Endothelial cell of umbilical vein (primary cell): ENCODE measurements at regions not wholly inside any gene's neighbourhood (a gene's known extent, or its start where the extent isn't known, plus 50 kb on each side); places are given as distances from the start of the nearest gene placed in this dataset.

ENCODE experiments used
- BruUV-seq: library from RNA; stranded (reverse); fragments of 400-500 nt; replicated peaks from 2 replicates; lab custom pipeline; 2021; lab: Mats Ljungman, UMichigan
- CTCF ChIA-PET: fragments of 300-600, 350-600 bp; sonication (Branson Sonifier 250); formaldehyde crosslinking; loops from one replicate; lab custom pipeline; 2021; ENCODE audit warnings: antibody characterized with exemption, inconsistent platforms; lab: Charles Lee
- POLR2A ChIA-PET: fragments of 300-600, 350-600 bp; sonication (Branson Sonifier 250); formaldehyde crosslinking; loops from one replicate; lab custom pipeline; 2021; ENCODE audit warnings: antibody characterized with exemption, inconsistent platforms; lab: Charles Lee
- DNase-seq: peaks from one replicate; pipeline ENCODE4 v3.0.0-alpha.2; 2011; ENCODE audit warnings: low read depth, low spot score
- FAIRE-seq: peaks from 2 replicates; lab custom pipeline; 2011; peaks lifted over from hg19 to GRCh38; lab: Jason Lieb, UNC
- H2AFZ ChIP-seq: 2 replicates; pipeline ENCODE4 v1.6.0; 2012; ENCODE audit warnings: low read depth, low read length, control low read depth, inconsistent platforms
- H3K27ac ChIP-seq: 2 replicates; pipeline ENCODE4 v1.5.1; 2011; ENCODE audit warnings: low read depth, mild to moderate bottlenecking, control low read depth, low read length, moderate library complexity; ENCODE audit not compliant: insufficient read depth
- H3K27me3 ChIP-seq, 2 experiments: 2 replicates each; pipeline versions ENCODE4 v1.6.0 to v1.6.1; 2011; ENCODE audit warnings: low read length in 2 of 2, mixed read lengths in 1 of 2; ENCODE audit not compliant: control insufficient read depth in 2 of 2, insufficient read depth in 2 of 2
- H3K36me3 ChIP-seq, 2 experiments: 2 replicates in 1 of 2; 3 replicates in 1 of 2; pipeline ENCODE4 v1.5.1; 2011; ENCODE audit warnings: low read length in 2 of 2, mild to moderate bottlenecking in 1 of 2, moderate library complexity in 1 of 2; ENCODE audit not compliant: control insufficient read depth in 2 of 2, insufficient read depth in 2 of 2; ENCODE audit errors: extremely low read depth in 1 of 2
- H3K4me1 ChIP-seq: 3 replicates; pipeline ENCODE4 v1.5.1; 2011; ENCODE audit warnings: mild to moderate bottlenecking, low read length; ENCODE audit not compliant: control insufficient read depth, insufficient read depth; ENCODE audit errors: extremely low read depth
- H3K4me2 ChIP-seq: 2 replicates; pipeline ENCODE4 v1.6.1; 2011; ENCODE audit warnings: low read length, control low read depth, mixed read lengths; ENCODE audit not compliant: insufficient read depth
- H3K4me3 ChIP-seq, 3 experiments: fragments of 200-600 bp in 1 of 3; sonication (generic), shearing (Covaris generic) in 1 of 3; replicated peaks in 1 of 3; 2 replicates each; pipeline ENCODE4 v1.5.1; 2011 to 2016; ENCODE audit warnings: control low read depth in 3 of 3, low read length in 3 of 3, mild to moderate bottlenecking in 2 of 3, inconsistent platforms in 1 of 3, low read depth in 1 of 3, moderate library complexity in 1 of 3; ENCODE audit not compliant: insufficient read depth in 1 of 3
- H3K79me2 ChIP-seq: 2 replicates; pipeline ENCODE4 v1.6.0; 2012; ENCODE audit warnings: low read length, inconsistent platforms; ENCODE audit not compliant: control insufficient read depth, insufficient read depth
- H3K9ac ChIP-seq: replicated peaks from 2 replicates; pipeline ENCODE3; 2011; ENCODE audit warnings: low read length, control low read depth; ENCODE audit not compliant: insufficient read depth; ENCODE audit errors: extremely low read depth
- H3K9me1 ChIP-seq: replicated peaks from 3 replicates; pipeline ENCODE4 v1.6.0; 2011; ENCODE audit warnings: mild to moderate bottlenecking, low read length; ENCODE audit not compliant: control insufficient read depth, insufficient read depth; ENCODE audit errors: extremely low read depth
- H3K9me3 ChIP-seq: replicated peaks from 2 replicates; pipeline ENCODE4 v1.5.1; 2012; ENCODE audit warnings: low read length, inconsistent platforms; ENCODE audit not compliant: control insufficient read depth, insufficient read depth
- H4K20me1 ChIP-seq: replicated peaks from 2 replicates; pipeline ENCODE3; 2011; ENCODE audit warnings: mild to moderate bottlenecking, low read length; ENCODE audit not compliant: control insufficient read depth, insufficient read depth; ENCODE audit errors: extremely low read depth
- CTCF ChIP-seq, 2 donors: IDR thresholded peaks; 1 replicate in 1 of 2; 2 replicates in 1 of 2; pipeline ENCODE4 v1.5.1; 2011; ENCODE audit warnings: low read length in 2 of 2, mild to moderate bottlenecking in 2 of 2, moderate library complexity in 2 of 2, control low read depth in 1 of 2, inconsistent platforms in 1 of 2, low read depth in 1 of 2; ENCODE audit not compliant: insufficient read depth in 1 of 2; ENCODE audit errors: extremely low read depth in 1 of 2
- GATA2 ChIP-seq: IDR thresholded peaks from 2 replicates; pipeline ENCODE4 v1.7.0; 2011; ENCODE audit warnings: low read depth, mild to moderate bottlenecking, moderate library complexity, mixed read lengths, low read length; ENCODE audit not compliant: insufficient read length, insufficient read depth
- JUN ChIP-seq: IDR thresholded peaks from 2 replicates; pipeline ENCODE4 v1.6.1; 2011; ENCODE audit warnings: borderline replicate concordance, low read depth; ENCODE audit not compliant: insufficient read length, insufficient read depth
- MYC ChIP-seq: IDR thresholded peaks from one replicate; pipeline ENCODE4 v1.6.1; 2011; ENCODE audit warnings: mild to moderate bottlenecking, low read depth, low read length
- POLR2AphosphoS5 ChIP-seq: IDR thresholded peaks from 2 replicates; pipeline ENCODE4 v1.6.1; 2012; ENCODE audit warnings: low read depth, mild to moderate bottlenecking, control low read depth, low read length, moderate library complexity; ENCODE audit not compliant: insufficient read depth
- dilution Hi-C: fragments of 300-500 bp; cut with MboI; formaldehyde crosslinking; loops from one replicate; pipeline ENCODE4 v1.15.0; 2019; ENCODE audit warnings: low sequenced_read_pairs; ENCODE audit not compliant: extremely low pct_ligation_motif_present
- intact Hi-C: fragments of 100-400 bp; cut with micrococcal nuclease; formaldehyde crosslinking; loops from one replicate; pipeline ENCODE4 v1.10.0; 2022

DNA sequence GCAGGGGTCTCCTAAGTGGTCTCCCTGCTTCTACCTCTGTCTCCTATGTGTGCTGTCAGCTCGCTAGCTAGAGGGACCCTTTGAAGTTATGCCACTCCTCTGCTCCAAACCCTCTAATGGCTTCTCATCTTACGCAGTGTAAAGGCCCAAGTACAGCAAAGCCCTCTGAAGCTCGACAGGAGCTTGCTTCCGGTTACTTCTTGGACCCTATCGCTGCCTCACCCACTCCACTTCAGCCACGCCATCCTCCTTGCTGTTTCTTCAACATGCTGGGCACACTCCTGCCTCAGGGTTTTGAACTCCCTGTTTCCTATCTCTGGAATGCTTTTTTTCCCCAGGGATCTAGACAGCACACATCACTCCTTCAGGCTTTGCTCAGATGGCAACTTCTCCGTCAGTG is 102.3 kb upstream of the F3 start:
- H3K79me2 ChIP-seq: no peaks in the 10 kb centered on the region
- no peak overlapping the region for H3K4me3 ChIP-seq
- FAIRE-seq (no peak), DNase-seq (no peak)
- no peak overlapping the region for H2AFZ ChIP-seq
- ChIA-PET POLR2A (no interaction called here), CTCF (no interaction called here)
- no TSS peak for BruUV-seq
- H3K4me2 ChIP-seq: no peak overlapping the region
- no peak for TF ChIP-seq POLR2AphosphoS5
- no peaks in the 10 kb centered on the region for H4K20me1 ChIP-seq
- no peaks in the 10 kb centered on the region for H3K9me3 ChIP-seq
- H3K27ac ChIP-seq: no peak overlapping the region
- no peaks in the 10 kb centered on the region for H3K4me1 ChIP-seq
- H3K36me3 ChIP-seq: no peaks in the 10 kb centered on the region
- H3K9ac ChIP-seq: no peak overlapping the region
- H3K27me3 ChIP-seq: peaks cover 3 to 5% of the 10 kb centered on the region in 2 experiments
- intact Hi-C loops (no loop called here), dilution Hi-C loops (no loop called here)
- no peaks in the 10 kb centered on the region for H3K9me1 ChIP-seq

- H3K9me3 ChIP-seq: no peaks in the 10 kb centered on the region
- H4K20me1 ChIP-seq: no peaks in the 10 kb centered on the region
- no TSS peak for BruUV-seq
- no peaks in the 10 kb centered on the region for H3K79me2 ChIP-seq
- no peak overlapping the region for H2AFZ ChIP-seq
- H3K27me3 ChIP-seq: peaks cover 2 to 3% of the 10 kb centered on the region in 2 experiments
- ChIA-PET POLR2A (no interaction called here), CTCF (no interaction called here)
- no peak overlapping the region for H3K4me3 ChIP-seq
- FAIRE-seq: no peak
- H3K4me1 ChIP-seq: no peaks in the 10 kb centered on the region
- TF ChIP-seq MYC (no peak), JUN (no peak), CTCF (IDR thresholded peaks at IDR 0.05; ENCODE audit: extremely low read depth in 1 of 2, insufficient read depth in 1 of 2, low read depth in 1 of 2, low read length in 2 of 2) (no peak), GATA2 (no peak)
- intact Hi-C loops: no loop called here
- H3K4me2 ChIP-seq: no peak overlapping the region
- DNase-seq: no peak
- no peaks in the 10 kb centered on the region for H3K36me3 ChIP-seq
- no peak overlapping the region for H3K9ac ChIP-seq
- H3K9me1 ChIP-seq: no peaks in the 10 kb centered on the region
- H3K27ac ChIP-seq: no peak overlapping the region
- dilution Hi-C loops: no loop called here
Observed at GRCh38 chr1:94642617-94643321, 101.2 kb upstream of the F3 start.
